LoVo (cell line): ENCODE measurements at regions not wholly inside any gene's neighbourhood (a gene's known extent, or its start where the extent isn't known, plus 50 kb on each side); places are given as distances from the start of the nearest gene placed in this dataset.

Experiments
- DNase-seq: peaks from one replicate; pipeline ENCODE4 v3.0.0-alpha.2; 2016; ENCODE audit warnings: low spot score

DNA sequence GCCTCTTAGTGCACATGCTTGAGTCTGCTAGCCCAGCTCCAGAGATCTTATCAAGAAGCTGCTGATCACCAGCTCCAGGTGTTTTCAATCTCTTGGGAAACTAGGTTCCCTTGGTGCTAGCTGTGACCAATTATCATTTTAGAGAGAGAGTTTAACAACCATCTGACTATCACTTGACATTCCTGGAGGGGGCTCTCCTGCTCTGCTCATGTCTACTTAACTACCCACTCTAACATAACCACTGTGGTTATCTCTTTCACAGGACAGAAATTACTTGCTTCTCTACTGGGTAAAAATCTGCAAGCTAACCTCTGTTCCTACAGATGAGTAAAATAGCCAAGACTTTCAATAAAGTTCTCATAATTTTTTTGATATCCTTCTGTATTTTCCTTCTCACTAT lies 823.4 kb upstream of the GJE1 start:
- DNase-seq, result no peak

DNA sequence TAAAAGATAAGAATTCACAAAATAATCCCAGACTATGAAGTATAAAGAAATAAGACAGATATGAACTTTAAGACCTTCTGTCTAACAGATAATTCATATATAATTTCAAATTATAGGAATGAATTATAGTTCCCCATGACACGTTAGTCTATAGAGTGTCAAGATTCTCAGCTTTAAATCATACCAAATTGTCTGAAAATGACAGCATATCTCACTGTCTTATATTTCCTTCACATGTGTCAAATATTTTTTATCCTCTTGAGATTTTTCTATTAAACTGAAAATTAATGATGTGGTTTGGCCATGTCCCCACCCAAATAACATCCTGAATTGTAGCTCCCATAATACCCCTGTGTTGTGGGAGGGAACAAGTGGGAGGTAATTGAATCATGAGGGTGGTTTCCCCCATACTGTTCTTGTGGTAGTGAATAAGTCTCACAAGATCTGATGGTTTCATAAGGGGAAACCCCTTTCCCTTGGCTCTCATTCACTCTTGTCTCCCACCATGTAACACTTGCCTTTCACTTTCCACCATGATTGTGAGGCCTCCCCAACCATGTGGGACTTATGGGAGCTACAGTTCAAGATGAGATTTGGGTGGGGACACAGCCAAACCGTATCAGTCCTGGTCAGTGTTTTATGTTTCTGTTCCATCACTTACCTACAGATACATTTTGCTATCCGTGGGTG lies 825.3 kb upstream of the GJE1 start:
- no peak for DNase-seq

DNA sequence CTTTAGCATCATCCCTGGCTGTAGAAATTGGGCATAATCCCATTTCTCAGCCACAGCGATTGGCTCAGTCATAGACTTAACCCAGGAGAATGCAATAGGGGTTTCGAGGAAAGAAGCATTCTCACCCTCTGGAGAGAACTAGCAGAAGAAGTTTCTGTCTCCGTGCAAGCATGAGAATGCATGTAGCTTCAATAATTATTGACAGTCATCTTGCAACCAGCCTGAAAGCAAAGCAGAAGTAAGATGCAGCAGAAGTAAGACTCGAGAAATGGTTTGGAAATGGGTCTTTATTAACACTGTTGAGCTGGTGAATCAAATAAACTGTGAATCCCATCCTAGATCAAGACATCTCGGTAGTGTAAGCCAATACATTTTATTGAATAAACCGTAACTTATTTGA lies 828.8 kb upstream of the GJE1 start:
- no peak for DNase-seq

DNA sequence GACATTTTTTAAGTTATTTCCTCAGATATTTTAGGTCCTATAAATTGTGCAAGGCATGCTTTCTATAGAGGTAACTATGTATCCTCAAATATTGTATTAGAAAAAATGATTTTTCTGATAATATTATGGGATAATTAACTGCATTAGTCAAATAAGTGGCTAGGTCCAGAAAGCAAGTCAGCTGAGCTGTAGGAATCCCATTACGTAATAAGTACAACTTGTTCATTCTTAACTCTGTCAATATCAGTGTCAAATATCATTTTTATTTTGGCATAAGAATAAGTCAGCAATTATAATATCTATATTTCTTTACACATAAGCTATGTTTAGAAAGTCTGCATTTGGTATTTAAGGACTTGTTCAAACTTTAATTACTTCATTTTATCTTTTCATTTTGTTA lies 830.9 kb upstream of the GJE1 start:
- no peak for DNase-seq

DNA sequence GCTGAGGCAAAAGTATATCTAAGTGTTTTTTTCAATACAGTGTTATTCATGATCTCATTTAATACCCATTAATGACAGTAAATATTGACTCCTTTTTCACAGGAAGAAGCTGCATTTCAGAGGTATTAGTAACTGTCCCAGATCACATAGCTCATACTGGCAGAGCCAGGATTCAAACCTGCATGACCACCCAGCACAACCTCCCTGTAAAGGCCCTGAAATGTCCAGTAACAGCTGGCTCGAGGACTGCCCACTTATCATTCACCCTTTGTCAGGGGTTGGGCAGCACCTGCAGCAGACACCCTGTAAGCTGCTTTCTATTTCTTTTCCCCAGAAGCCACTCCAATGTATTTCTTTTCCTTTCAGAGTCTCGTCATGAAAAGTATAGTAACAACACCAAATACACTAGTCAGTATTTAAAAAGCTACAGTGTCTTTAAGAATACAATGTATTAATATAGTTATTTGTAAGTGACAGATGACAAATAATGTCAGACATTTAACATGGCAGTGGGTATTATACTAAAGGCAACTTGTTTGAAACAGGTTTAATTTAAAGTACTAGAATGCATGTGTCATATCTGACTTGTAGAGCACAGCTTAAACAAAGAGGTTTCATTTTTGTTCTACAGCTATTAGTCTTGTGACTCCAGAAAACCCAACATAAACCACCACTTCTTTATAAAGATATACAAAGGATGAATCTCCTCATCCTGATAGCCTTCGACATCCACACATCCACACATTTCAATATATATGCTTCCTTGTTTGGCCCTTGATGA lies 841.6 kb upstream of the GJE1 start:
- no peak for DNase-seq

DNA sequence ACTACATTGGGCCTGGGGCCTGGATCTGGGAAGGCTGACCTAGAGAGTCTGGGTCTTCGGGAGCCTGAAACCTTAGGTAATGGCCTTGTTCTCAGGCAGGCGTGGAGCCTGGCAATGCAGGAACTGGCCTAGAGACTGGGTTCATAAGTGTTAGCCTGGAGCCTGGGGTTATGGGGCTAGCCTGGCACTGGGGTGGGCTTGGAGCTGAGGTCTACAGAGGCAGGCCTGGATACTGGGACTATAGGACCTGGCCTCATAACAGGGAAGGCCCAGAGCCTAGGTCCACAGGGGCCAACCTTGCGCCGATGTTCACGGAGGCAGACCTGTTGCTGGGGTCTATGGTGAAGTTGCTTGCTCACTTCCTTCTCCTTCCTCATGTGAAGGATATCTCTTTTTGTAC lies 843.8 kb upstream of the GJE1 start:
- no peak for DNase-seq

DNA sequence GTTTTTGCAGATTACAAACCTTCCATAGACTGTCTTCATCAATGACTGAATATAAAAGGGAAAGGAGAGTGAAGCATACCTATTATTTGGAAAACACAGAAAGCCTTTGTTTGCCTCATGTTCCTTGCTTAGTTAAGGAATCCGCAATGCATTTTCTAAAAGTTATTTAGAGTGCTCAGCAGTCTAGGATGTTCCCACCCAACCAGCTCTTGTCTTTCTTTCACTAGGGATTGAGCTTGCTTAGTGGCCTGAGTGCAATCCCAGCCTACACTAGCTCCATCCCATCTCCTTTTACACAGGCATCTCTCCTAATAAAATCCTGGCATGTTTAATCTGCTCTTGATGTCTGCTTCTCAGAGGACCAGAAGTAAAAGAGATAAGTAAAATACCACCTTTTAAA lies 850.5 kb upstream of the GJE1 start:
- DNase-seq, result no peak

DNA sequence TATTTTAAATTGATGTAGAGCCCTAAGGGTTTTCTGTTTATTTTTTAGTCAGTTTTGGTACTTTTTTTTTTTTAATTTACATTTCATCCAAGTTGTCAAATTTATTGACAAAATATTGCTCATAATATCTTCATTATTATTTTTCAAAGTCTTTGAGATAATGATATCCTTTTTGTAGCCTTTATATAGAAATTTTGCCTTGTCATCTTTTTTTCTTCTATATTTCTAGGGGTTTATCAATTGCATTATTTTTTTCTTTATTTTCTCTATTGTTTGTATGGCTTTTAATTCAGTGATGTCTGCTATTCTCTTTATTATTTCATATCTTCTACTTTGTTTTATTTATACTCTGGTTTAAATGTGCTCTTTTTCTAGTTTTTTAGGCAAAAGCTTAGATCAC lies 863.0 kb upstream of the GJE1 start:
- no peak for DNase-seq

DNA sequence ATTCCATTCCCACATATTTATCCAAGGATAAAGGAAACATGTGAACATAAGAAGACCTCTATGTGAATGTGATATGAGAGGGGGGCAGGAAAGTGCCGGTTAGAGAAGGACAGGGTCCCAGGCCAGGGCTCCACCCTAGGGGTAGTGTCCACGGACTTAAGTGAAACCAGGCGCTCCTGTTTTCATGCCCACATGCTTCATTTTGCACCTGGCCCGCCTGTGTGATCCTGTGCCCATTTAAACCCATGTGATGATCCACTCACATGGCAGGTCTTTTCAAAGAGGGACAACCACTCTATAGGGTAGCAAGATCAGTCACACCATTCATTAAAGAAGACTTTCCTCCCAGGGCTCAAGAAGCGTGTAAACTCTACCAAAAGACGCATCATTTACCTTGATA lies 865.3 kb upstream of the GJE1 start:
- DNase-seq, result no peak

DNA sequence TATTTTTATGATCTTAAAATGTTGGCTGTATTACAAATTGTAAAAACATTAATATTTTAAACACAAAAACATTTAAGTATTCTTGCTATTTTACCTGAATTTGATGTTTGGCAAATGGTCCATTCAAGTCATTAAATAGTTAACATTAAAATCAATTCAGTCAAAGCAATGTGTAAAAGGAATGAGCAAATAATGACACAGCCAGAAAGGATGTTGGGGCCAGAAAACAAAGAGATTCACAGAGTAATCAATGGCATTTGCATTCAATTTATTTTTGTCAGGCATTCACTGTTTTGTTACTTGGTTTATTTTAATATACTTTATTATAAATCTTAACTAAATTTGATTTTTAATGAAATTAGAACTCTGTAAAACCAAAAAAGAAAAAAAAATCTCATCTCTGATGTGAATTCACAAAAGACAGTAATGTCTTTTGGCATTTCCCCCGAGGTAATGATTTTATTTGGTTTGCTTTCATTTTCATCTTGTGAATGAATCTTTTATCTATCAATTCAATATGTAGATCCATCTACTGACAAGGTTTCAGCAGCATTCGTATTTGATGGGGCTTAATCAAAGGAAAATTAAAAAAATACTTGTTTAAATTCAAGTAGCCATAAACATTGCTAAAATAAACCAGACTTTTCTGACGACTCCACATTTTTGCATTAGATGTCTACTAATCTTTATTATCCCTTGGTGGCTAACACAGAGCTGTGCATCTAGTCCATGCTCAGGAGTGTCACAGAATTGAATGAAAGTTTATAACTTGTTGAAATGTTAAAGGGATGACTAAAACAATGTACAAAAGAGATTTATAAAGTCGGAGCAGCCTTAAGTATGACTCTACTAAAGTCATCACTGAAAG lies 866.7 kb upstream of the GJE1 start:
- DNase-seq, result no peak

DNA sequence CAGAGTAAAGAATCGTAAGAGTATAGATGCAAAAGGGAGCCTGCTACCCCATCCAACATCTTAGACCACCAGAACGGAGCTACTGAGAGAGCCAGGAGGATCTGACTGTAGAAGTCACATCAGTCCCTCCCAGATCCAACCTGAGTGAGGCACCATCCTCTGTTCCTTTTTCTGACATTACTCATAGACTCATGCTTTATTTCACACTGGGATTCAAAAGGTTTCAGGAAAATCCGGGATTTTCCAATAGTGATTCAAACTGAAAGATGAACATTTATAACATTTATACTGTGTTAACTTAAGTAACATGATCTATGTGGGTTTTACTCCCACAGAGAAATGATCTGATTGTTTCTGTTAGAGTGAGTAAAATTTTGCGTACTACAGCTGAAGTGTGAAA lies 868.6 kb upstream of the GJE1 start:
- no peak for DNase-seq

DNA sequence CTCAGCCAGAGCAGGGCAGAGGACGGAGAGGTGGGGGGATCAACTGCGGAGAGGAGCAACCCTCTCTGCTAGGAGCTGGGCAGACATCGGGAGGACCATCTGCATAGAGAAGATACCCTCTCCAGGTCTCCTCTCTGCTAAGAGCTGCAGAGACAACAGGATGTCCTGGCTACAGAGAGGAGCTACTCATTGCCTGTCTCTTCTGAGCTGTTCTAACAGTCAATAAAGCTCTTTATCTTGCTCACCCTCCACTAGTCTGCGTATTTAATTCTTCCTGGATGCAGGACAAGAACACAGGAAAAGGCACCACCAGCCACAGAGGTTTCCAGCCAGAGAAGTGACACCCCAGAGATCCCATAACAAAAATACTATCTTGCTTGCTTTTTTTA lies 871.1 kb upstream of the GJE1 start:
- DNase-seq, result no peak

DNA sequence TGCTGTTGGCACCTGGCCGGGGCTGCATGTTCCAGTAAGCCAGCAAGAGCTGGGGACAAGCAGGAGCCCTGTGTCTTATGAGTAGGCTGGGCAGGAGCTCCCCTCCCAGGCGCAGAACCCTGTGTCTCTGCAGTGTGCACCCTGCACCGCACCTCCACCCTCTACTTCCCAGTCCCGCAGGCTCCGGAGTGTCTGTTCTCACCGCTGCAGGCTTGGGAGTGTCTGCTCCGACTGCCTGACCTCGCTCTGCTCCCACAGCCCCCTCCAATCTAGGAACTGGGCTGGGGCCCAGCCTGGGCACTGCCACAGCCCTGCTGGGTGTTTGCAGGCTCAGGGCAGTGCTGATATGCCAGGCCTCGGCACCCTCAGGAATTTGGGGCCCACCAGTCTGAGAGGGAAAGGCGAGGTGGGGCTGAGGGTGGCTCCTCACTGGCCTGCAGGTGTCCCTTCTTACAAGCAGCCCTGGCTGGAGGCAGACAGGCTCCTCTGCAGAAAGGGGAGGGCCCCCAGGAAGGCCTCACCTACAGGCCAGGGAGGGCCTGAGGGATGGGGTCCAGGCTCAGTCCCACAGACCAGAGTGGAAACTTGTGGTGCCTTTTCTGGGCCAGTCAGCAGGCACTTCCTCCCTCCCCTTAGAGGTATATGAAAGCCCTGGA lies 871.6 kb upstream of the GJE1 start:
- DNase-seq, result no peak

DNA sequence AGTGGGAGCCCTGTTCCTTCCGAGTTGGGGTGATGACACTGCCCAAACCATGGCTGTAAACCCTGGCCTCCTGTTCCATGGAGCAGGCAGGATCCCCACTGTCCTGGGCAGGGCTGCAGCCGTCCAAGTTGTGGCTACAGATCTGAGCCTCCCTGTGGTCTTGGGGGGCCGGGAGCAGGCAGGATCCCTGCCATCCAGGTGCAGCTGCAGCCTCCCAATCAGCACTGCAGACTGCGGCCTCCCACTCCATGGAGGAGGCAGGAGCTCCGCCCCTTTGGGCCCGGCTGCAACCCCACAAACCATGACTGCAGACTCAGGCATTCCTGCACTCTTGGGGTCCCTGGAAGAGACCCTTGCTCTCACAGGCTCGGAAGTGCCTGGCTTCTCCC lies 872.1 kb upstream of the GJE1 start:
- DNase-seq, result no peak

DNA sequence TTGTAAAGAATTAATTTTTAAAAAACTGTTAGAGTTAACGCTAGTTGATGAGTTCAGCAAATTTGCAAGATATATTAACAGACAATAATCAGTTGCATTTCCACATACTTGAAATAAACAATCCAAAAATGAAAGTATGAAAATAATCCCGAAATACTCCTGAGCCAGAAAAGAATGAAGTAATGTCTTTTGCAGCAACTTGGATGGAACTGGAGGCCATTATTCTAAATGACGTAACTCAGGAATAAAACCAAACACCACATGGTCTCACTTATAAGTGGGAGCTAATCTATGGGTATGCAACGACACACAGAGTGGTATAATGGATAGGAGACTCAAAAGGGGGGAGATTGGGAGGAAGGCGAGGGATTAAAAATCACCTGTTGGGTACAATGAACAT lies 872.9 kb upstream of the GJE1 start:
- DNase-seq, result no peak

DNA sequence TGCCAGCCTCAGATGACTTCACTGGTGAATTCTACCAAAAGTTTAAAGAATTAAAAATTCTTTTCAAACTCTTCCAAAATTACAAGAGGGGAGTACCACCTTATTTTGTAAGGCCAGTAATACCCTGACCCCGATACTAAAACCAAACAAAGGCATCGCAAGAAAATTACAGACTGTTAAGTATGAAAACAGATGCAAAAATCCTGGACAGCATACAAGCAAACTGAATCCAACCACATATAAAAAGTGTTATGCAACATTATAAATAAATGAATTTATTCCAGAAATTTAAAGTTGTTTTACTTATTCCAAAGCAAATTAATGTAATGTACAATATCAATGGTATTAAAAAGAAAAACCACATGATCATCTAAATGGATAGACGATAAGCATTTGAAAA lies 873.6 kb upstream of the GJE1 start:
- no peak for DNase-seq

DNA sequence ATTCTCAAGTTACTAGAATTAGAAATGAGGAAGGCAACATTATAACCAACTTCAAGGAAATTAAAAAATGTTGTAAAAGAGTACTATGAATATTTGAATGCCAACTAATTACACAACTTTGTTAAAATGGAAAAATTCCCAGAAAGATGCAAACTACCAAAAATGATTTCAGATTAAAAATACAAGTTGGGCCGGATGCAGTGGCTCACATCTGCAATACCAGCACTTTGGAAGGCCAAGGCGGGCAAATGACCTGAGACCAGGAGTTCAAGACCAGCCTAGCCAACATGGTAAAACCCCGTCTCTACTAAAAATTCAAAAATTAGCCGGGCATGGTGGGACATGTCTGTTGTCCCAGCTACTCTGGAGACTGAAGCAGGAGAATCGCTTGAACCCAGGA lies 874.2 kb upstream of the GJE1 start:
- DNase-seq, result no peak

DNA sequence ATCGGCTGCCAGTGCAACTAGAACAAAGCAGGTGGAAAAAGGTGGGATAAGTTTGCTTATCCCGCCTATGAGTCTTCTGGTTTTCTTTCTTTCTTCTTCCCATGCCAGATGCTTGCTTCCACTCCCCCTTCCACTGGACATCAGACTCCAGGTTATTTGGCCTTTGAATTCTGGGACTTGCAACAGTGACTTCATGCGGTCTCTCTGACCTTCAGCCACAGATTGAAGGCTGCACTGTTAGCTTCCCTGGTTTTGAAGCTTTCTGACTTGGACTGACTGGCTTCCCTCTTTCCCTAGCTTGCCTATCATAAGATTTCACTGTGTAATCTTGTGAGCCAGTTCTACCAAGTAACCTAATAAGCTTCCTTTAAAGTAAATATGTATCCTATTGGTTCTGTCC lies 878.4 kb upstream of the GJE1 start:
- no peak for DNase-seq

DNA sequence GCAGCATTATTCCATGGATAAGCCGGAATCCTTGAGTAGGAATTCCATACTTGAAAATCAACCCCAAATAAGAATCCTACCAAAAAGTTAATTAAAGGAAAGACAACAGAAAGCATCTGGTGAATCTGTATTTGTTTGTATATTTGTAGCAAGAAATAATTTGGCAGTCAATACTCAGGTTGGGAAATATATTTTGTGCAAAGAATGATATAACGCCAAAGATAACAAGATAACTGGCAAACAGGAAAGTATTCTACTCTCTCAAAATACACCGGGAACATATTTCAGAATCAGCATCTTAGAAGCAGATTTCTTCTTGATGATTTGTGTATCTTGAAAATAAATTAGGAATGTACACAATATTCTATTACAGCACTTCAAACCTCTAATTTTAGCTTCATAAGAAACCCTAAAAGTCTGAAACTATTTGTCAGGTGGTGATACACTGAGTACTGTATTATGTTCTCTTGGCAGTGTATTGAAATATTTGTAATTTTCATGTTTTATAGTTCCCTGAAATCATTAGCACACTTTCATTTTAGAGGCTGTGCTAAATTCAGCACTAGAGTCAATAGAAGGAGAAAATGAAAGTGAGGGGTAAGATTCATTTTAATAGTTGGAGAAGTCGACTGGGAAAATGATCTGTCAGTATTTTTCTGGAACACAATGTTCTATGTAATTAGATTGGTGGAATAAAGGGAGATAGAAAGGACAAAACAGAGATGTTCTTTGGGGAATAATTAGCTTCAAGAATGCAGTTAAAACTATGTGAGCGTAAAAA lies 879.7 kb upstream of the GJE1 start:
- DNase-seq, result no peak

DNA sequence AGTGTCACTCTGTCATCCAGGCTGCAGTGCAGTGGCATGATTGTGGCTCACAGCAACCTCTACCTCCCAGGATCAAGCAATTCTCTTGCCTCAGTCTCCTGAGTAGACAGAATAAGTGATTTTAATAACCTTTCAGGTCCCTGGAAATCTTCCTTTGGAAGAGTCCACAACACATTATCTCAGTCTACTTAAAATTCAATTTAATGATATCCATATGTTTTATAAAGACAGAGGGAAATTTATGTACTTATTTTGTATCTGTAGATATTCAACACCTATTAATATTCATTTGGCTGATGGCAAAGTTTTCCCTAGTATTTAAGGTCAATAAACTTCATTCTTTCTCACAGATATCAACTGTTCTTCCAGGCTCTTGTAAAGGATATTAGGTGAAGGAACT lies 881.4 kb upstream of the GJE1 start:
- no peak for DNase-seq

DNA sequence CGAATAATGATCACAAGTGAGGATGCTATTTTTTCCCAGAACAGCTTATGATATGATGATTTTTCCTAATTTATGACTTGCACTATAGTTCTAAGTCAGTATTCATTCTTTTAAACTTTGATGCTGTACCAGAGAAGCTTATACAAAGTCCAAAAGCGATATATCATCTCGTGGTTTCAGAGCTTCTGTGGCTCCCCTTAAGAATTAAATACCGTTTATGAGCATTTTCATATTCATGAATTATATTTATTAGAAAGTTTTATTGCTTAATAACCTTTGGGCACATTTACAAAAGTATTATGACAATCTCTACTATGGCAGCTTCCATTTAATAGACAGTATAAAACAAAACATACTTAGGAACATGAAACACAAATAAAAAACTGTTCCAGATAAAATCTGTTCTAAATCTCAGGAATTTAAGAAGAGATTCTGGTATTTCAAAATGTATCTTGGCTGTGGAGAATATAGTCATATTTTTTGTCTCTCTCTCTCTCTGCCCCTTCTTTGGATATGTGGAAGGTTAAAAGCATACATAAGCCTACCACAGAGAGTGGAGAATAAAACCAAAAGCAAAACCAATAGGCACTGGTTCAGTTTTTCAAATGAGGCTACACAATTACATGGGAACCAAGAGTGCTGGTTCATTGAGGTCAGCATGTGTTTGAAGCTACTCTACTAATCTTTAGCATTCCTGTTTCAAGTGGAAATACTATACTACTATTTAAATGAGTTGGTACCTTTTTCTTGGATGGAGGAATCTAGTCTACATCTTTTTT lies 884.5 kb upstream of the GJE1 start:
- no peak for DNase-seq
